ENCODE measurements at regions not wholly inside any gene's neighbourhood (a gene's known extent, or its start where the extent isn't known, plus 50 kb on each side); places are given as distances from the start of the nearest gene placed in this dataset.
A peak's percentile ranks its signal among the peaks of the same experiment; 100 is the strongest.

DNA sequence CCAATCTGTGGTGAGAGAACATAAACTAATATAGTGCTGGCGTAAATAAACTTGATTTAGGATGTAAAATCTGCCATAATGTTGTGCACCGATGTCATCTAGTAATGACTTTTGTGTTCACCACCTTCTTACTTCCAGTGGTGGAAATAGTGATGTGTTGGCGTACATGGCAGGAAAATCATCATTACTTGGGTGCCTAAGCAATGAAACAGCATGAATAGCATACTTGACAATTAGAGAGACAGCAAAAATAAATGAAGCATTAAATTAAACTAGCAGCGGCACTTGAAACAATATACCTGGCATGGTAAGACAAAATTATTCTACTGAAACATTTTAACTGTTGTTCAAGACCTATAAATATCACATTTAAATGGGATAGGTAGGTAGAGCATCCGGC, 73.2 kb upstream of the DSC1 start:
- no peaks in the 10 kb centered on the region for H3K9me3 ChIP-seq (ENCODE audit: insufficient read depth, low read depth)
- no peaks in the 10 kb centered on the region for H3K79me2 ChIP-seq (ENCODE audit: low read depth)
- no peaks in the 10 kb centered on the region for H3K36me3 ChIP-seq (ENCODE audit: low read depth)
- H3K4me1 ChIP-seq (replicated peaks; ENCODE audit: insufficient read depth): peaks cover 12% of the 10 kb centered on the region
- no peak for TF ChIP-seq CTCF (conservative IDR thresholded peaks at IDR 0.05)
- TF ChIP-seq EZH2 (IDR thresholded peaks at IDR 0.05; ENCODE audit: low read depth): no peak
- no peak overlapping the region for H3K4me2 ChIP-seq
- intact Hi-C loops (cut with micrococcal nuclease; ENCODE audit: unreplicated experiment): no loop called here
- ChIA-PET CTCF (no interaction called here), POLR2A (ENCODE audit: unreplicated experiment) (no interaction called here)
- no peaks in the 10 kb centered on the region for H4K20me1 ChIP-seq (ENCODE audit: insufficient read depth)
- peaks cover 5% of the 10 kb centered on the region; the same call in 1 of the 2 replicates for H3F3A ChIP-seq (ENCODE audit: insufficient read depth, low read depth)
- no peaks in the 10 kb centered on the region for H3K27me3 ChIP-seq (ENCODE audit: insufficient read depth, low read depth)
- no peaks in the 10 kb centered on the region for H3K9me2 ChIP-seq (ENCODE audit: insufficient read depth)
- H3K27ac ChIP-seq: no peak overlapping the region
- no peak for DNase-seq
- no peak overlapping the region for H2AFZ ChIP-seq
- no peak overlapping the region for H3K4me3 ChIP-seq
- BruUV-seq (replicated peaks): no TSS peak

GRCh38 chr18:31237142-31237541, 74.5 kb upstream of the DSC1 start:
- DNase-seq: no peak
- Histone ChIP-seq H3K27ac (no peak overlapping the region), H3F3A (ENCODE audit: insufficient read depth, low read depth) (peaks cover 11% of the 10 kb centered on the region; the same call in 1 of the 2 replicates), H3K9me3 (ENCODE audit: insufficient read depth, low read depth) (no peaks in the 10 kb centered on the region), H3K79me2 (ENCODE audit: low read depth) (no peaks in the 10 kb centered on the region), H3K4me1 (replicated peaks; ENCODE audit: insufficient read depth) (peaks cover 15% of the 10 kb centered on the region), H3K27me3 (ENCODE audit: insufficient read depth, low read depth) (no peaks in the 10 kb centered on the region), H4K20me1 (ENCODE audit: insufficient read depth) (no peaks in the 10 kb centered on the region), H3K4me2 (no peak overlapping the region), H3K9me2 (ENCODE audit: insufficient read depth) (no peaks in the 10 kb centered on the region), H3K4me3 (no peak overlapping the region), H2AFZ (no peak overlapping the region), H3K36me3 (ENCODE audit: low read depth) (no peaks in the 10 kb centered on the region)
- TF ChIP-seq EZH2 (IDR thresholded peaks at IDR 0.05; ENCODE audit: low read depth) (no peak), CTCF (conservative IDR thresholded peaks at IDR 0.05) (no peak)
- BruUV-seq (replicated peaks): no TSS peak
- ChIA-PET CTCF (no interaction called here), POLR2A (ENCODE audit: unreplicated experiment) (no interaction called here)
- intact Hi-C loops (cut with micrococcal nuclease; ENCODE audit: unreplicated experiment): no loop called here

GRCh38 chr18:31241425-31241824, 76.5 kb upstream of the DSG1 start:
- H3K4me1 ChIP-seq (replicated peaks; ENCODE audit: insufficient read depth): peaks cover 45% of the 10 kb centered on the region
- intact Hi-C loops (cut with micrococcal nuclease; ENCODE audit: unreplicated experiment): loop anchor here (5.0 kb wide), 3 partner anchors 49 to 271 kb away; partner anchors contain the start of gene DSC2
- no peak for TF ChIP-seq CTCF (conservative IDR thresholded peaks at IDR 0.05)
- TF ChIP-seq EZH2 (IDR thresholded peaks at IDR 0.05; ENCODE audit: low read depth): no peak
- peak in 1 of 2 experiments; percentile 67 for DNase-seq
- H3K27ac ChIP-seq: peak overlapping the region; percentile 94
- H3F3A ChIP-seq (ENCODE audit: insufficient read depth, low read depth): peaks cover 18% of the 10 kb centered on the region; the same call in 1 of the 2 replicates
- BruUV-seq (replicated peaks): no TSS peak
- no peaks in the 10 kb centered on the region for H3K27me3 ChIP-seq (ENCODE audit: insufficient read depth, low read depth)
- peak overlapping the region; percentile 77 for H3K4me2 ChIP-seq
- POLR2A ChIA-PET (ENCODE audit: unreplicated experiment): no interaction called here
- no peaks in the 10 kb centered on the region for H3K9me2 ChIP-seq (ENCODE audit: insufficient read depth)
- H3K79me2 ChIP-seq (ENCODE audit: low read depth): no peaks in the 10 kb centered on the region
- CTCF ChIA-PET: interaction anchor here (0.8 to 1.0 kb wide), 2 partner anchors 42 to 230 kb away, joined by 3 to 4 read pairs; no protein-coding TSS in a partner anchor
- peak overlapping the region; percentile 43 for H3K4me3 ChIP-seq
- H3K36me3 ChIP-seq (ENCODE audit: low read depth): no peaks in the 10 kb centered on the region
- H2AFZ ChIP-seq: peak overlapping the region; percentile 73
- H4K20me1 ChIP-seq (ENCODE audit: insufficient read depth): no peaks in the 10 kb centered on the region
- H3K9me3 ChIP-seq (ENCODE audit: insufficient read depth, low read depth): no peaks in the 10 kb centered on the region
